SK-N-MC (cell line): ENCODE measurements at regions not wholly inside any gene's neighbourhood (a gene's known extent, or its start where the extent isn't known, plus 50 kb on each side); places are given as distances from the start of the nearest gene placed in this dataset.

Experiments used
- EZH2 ChIP-seq: fragments of 200-600 bp; sonication (generic); IDR thresholded peaks from one replicate; pipeline ENCODE4 v1.6.1; 2017; ENCODE audit warnings: antibody characterized with exemption
- FOXP2 ChIP-seq: optimal IDR thresholded peaks from 2 replicates; pipeline ENCODE3; 2011; ENCODE audit warnings: mild to moderate bottlenecking, moderate library complexity; ENCODE audit not compliant: insufficient read depth; ENCODE audit errors: extremely low read length, control extremely low read depth
- POLR2AphosphoS5 ChIP-seq: IDR thresholded peaks from 2 replicates; pipeline ENCODE4 v1.6.1; 2012; ENCODE audit warnings: mild to moderate bottlenecking, low read depth, low read length, borderline replicate concordance

- no peak for TF ChIP-seq POLR2AphosphoS5
- no peak for TF ChIP-seq EZH2
- TF ChIP-seq FOXP2: no peak
Measured at GRCh38 chr13:44157606-44158005, 216.0 kb upstream of the SERP2 start.
